ENCODE measurements at regions not wholly inside any gene's neighbourhood (a gene's known extent, or its start where the extent isn't known, plus 50 kb on each side); places are given as distances from the start of the nearest gene placed in this dataset.

DNA sequence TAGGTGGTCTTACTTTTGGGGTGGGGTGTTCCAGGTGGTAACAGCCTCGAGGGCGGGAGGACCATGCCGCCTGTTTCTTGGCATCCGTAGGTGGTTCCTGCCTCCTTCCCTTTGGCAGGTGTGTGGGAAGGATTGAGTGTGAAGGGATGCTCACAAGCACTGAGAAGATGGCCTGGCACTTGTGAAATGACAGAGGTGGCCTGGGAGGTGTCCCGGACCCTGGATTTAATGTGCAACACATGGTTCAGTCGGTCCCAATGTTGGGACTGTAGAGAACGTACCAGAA is 165.8 kb upstream of the FOXF1 start:
- TF ChIP-seq TCF12 (IDR thresholded peaks at IDR 0.05; ENCODE audit: low read depth) (no peak), ZBTB7A (IDR thresholded peaks at IDR 0.05; ENCODE audit: low read depth) (no peak), EP300 (IDR thresholded peaks at IDR 0.05; ENCODE audit: borderline replicate concordance) (no peak), CEBPB (IDR thresholded peaks at IDR 0.05) (no peak), TEAD4 (IDR thresholded peaks at IDR 0.05) (no peak), RAD21 (IDR thresholded peaks at IDR 0.05; ENCODE audit: low read depth) (no peak), FOXM1 (IDR thresholded peaks at IDR 0.05; ENCODE audit: borderline replicate concordance, low read depth) (no peak), TAF1 (IDR thresholded peaks at IDR 0.05; ENCODE audit: low read depth) (no peak), EGR1 (IDR thresholded peaks at IDR 0.05) (no peak), CREB1 (IDR thresholded peaks at IDR 0.05; ENCODE audit: low read depth) (no peak)
- TF ChIP-seq, protein P1, sequence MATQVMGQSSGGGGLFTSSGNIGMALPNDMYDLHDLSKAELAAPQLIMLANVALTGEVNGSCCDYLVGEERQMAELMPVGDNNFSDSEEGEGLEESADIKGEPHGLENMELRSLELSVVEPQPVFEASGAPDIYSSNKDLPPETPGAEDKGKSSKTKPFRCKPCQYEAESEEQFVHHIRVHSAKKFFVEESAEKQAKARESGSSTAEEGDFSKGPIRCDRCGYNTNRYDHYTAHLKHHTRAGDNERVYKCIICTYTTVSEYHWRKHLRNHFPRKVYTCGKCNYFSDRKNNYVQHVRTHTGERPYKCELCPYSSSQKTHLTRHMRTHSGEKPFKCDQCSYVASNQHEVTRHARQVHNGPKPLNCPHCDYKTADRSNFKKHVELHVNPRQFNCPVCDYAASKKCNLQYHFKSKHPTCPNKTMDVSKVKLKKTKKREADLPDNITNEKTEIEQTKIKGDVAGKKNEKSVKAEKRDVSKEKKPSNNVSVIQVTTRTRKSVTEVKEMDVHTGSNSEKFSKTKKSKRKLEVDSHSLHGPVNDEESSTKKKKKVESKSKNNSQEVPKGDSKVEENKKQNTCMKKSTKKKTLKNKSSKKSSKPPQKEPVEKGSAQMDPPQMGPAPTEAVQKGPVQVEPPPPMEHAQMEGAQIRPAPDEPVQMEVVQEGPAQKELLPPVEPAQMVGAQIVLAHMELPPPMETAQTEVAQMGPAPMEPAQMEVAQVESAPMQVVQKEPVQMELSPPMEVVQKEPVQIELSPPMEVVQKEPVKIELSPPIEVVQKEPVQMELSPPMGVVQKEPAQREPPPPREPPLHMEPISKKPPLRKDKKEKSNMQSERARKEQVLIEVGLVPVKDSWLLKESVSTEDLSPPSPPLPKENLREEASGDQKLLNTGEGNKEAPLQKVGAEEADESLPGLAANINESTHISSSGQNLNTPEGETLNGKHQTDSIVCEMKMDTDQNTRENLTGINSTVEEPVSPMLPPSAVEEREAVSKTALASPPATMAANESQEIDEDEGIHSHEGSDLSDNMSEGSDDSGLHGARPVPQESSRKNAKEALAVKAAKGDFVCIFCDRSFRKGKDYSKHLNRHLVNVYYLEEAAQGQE (IDR thresholded peaks at IDR 0.05; ENCODE audit: low read depth): no peak
- TF ChIP-seq, protein P2, sequence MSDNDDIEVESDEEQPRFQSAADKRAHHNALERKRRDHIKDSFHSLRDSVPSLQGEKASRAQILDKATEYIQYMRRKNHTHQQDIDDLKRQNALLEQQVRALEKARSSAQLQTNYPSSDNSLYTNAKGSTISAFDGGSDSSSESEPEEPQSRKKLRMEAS (IDR thresholded peaks at IDR 0.05): no peak
- TF ChIP-seq, protein P3, sequence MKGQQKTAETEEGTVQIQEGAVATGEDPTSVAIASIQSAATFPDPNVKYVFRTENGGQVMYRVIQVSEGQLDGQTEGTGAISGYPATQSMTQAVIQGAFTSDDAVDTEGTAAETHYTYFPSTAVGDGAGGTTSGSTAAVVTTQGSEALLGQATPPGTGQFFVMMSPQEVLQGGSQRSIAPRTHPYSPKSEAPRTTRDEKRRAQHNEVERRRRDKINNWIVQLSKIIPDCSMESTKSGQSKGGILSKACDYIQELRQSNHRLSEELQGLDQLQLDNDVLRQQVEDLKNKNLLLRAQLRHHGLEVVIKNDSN (IDR thresholded peaks at IDR 0.05): no peak

Data from Ishikawa (cell line).